Keratinocyte (primary cell): ENCODE measurements at regions not wholly inside any gene's neighbourhood (a gene's known extent, or its start where the extent isn't known, plus 50 kb on each side); places are given as distances from the start of the nearest gene placed in this dataset.

Experiments used
- CTCF ChIP-seq, 3 experiments: IDR thresholded peaks in 1 of 3; conservative IDR thresholded peaks in 1 of 3; optimal IDR thresholded peaks in 1 of 3; 2 replicates in 2 of 3; 3 replicates in 1 of 3; pipeline versions ENCODE3 to v1.5.1; 2011; ENCODE audit warnings: low read length in 3 of 3, mild to moderate bottlenecking in 3 of 3, moderate library complexity in 2 of 3, control low read depth in 1 of 3, inconsistent platforms in 1 of 3; ENCODE audit not compliant: insufficient read depth in 2 of 3; ENCODE audit errors: extremely low read depth in 1 of 3
- EZH2 ChIP-seq: IDR thresholded peaks from one replicate; pipeline ENCODE4 v1.6.1; 2012; ENCODE audit warnings: inconsistent platforms, mild to moderate bottlenecking, low read length, moderate library complexity

- TF ChIP-seq CTCF (optimal IDR thresholded peaks at IDR 0.05 in 1 of 3, IDR thresholded peaks at IDR 0.05 in 1 of 3, conservative IDR thresholded peaks at IDR 0.05 in 1 of 3; ENCODE audit: extremely low read depth in 1 of 3, insufficient read depth in 2 of 3, low read length in 3 of 3) (no peak), EZH2 (no peak)
These were observed 100.4 kb upstream of the PMCH start for GRCh38 chr12:102298022-102298421.
